ENCODE measurements at regions not wholly inside any gene's neighbourhood (a gene's known extent, or its start where the extent isn't known, plus 50 kb on each side); places are given as distances from the start of the nearest gene placed in this dataset.

GRCh38 chr4:126957987-126958386 lies 674.8 kb upstream of the INTU start:
- no peak for TF ChIP-seq POLR2AphosphoS5 (IDR thresholded peaks at IDR 0.05)
- TF ChIP-seq POLR2A (IDR thresholded peaks at IDR 0.05), result no peak
- TF ChIP-seq CTCF (IDR thresholded peaks at IDR 0.05 in 8 of 11, conservative IDR thresholded peaks at IDR 0.05 in 3 of 11), result no peak
- H3K27me3 ChIP-seq (replicated peaks in 1 of 7), result no peaks in the 10 kb centered on the region
- no peaks in the 10 kb centered on the region for H3K4me1 ChIP-seq
- H3K4me3 ChIP-seq, result no peak overlapping the region
- intact Hi-C loops (cut with DNase I; ENCODE audit: low total_unique reads), result no loop called here
- no peak overlapping the region for H3K27ac ChIP-seq
- peaks cover 0 to 13% (median 0%) of the 10 kb centered on the region in 8 donors for H3K9me3 ChIP-seq
- DNase-seq, result no peak
- 41 to 74% (median 66%) methylated on average over 1 of the region's 1 CpG for WGBS, 5 donors
- H3K36me3 ChIP-seq, result no peaks in the 10 kb centered on the region

- no peak for DNase-seq
- intact Hi-C loops (cut with DNase I; ENCODE audit: low total_unique reads), result no loop called here
- no peak for TF ChIP-seq POLR2AphosphoS5 (IDR thresholded peaks at IDR 0.05)
- TF ChIP-seq CTCF (IDR thresholded peaks at IDR 0.05 in 8 of 11, conservative IDR thresholded peaks at IDR 0.05 in 3 of 11), result no peak
- no peak for TF ChIP-seq POLR2A (IDR thresholded peaks at IDR 0.05)
- Histone ChIP-seq H3K4me3 (no peak overlapping the region), H3K27ac (no peak overlapping the region), H3K36me3 (no peaks in the 10 kb centered on the region), H3K9me3 (peaks cover 0 to 13% (median 0%) of the 10 kb centered on the region in 8 donors), H3K4me1 (no peaks in the 10 kb centered on the region), H3K27me3 (replicated peaks in 1 of 7) (no peaks in the 10 kb centered on the region)
Measured at GRCh38 chr4:126958482-126958881, 674.3 kb upstream of the INTU start.

- intact Hi-C loops (cut with DNase I; ENCODE audit: low total_unique reads), result no loop called here
- Histone ChIP-seq H3K27ac (no peak overlapping the region), H3K4me3 (no peak overlapping the region), H3K27me3 (replicated peaks in 1 of 7) (no peaks in the 10 kb centered on the region), H3K36me3 (no peaks in the 10 kb centered on the region), H3K9me3 (peaks cover 0 to 13% (median 0%) of the 10 kb centered on the region in 8 donors), H3K4me1 (no peaks in the 10 kb centered on the region)
- 55 to 73% (median 65%) methylated on average over 3 of the region's 3 CpGs for WGBS, 5 donors
- DNase-seq, result no peak
- TF ChIP-seq CTCF (IDR thresholded peaks at IDR 0.05 in 8 of 11, conservative IDR thresholded peaks at IDR 0.05 in 3 of 11) (no peak), POLR2AphosphoS5 (IDR thresholded peaks at IDR 0.05) (no peak), POLR2A (IDR thresholded peaks at IDR 0.05) (no peak)
Measured at GRCh38 chr4:126959056-126959745, 673.6 kb upstream of the INTU start.

GRCh38 chr4:126960760-126961159 lies 672.0 kb upstream of the INTU start:
- intact Hi-C loops (cut with DNase I; ENCODE audit: low total_unique reads), result no loop called here
- H3K4me1 ChIP-seq, result no peaks in the 10 kb centered on the region

More at GRCh38 chr4:126960760-126961159, 672.0 kb upstream of the INTU start:
- H3K4me3 ChIP-seq, result no peak overlapping the region
- peaks cover 0 to 8% (median 0%) of the 10 kb centered on the region in 8 donors for H3K9me3 ChIP-seq
- TF ChIP-seq POLR2A (IDR thresholded peaks at IDR 0.05) (no peak), POLR2AphosphoS5 (IDR thresholded peaks at IDR 0.05) (no peak), CTCF (IDR thresholded peaks at IDR 0.05 in 8 of 11, conservative IDR thresholded peaks at IDR 0.05 in 3 of 11) (no peak)
- DNase-seq, result no peak
- H3K36me3 ChIP-seq, result no peaks in the 10 kb centered on the region
- no peaks in the 10 kb centered on the region for H3K27me3 ChIP-seq (replicated peaks in 1 of 7)
- no peak overlapping the region for H3K27ac ChIP-seq

Measured in spleen (tissue), 11 donors.